ENCODE measurements at regions not wholly inside any gene's neighbourhood (a gene's known extent, or its start where the extent isn't known, plus 50 kb on each side); places are given as distances from the start of the nearest gene placed in this dataset.

DNA sequence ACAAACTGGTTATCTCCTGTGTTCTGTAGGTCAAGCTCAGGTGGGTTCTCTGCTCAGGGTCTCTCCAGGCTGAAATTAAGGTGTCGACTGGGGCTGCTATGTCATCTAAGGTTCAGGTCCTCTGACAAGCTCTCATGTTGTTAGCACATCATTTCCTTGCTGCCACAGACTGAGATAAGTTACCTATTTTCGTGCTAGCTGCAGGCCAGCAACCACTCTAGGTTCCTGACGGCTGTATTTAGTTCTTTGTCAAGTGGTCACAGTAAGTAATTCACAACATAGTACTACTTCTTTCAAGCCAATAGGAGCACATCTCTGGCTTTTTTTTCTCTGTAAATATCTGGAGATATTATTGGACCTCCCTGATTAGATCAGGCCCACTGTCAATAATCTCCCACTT is 169.3 kb upstream of the CAND1 start:
- dilution Hi-C loops (cut with MboI; ENCODE audit: extremely low pct_ligation_motif_present, low sequenced_read_pairs), result no loop called here
- Histone ChIP-seq H3K27ac (ENCODE audit: control insufficient read depth, insufficient read depth, low read length) (no peak overlapping the region), H3K4me1 (ENCODE audit: control insufficient read depth, extremely low read depth, insufficient read depth, low read length) (peaks cover 20% of the 10 kb centered on the region), H3K4me2 (ENCODE audit: control insufficient read depth, extremely low read depth, insufficient read depth, low read depth, low read length) (no peak overlapping the region), H3K36me3 (ENCODE audit: control insufficient read depth in 2 of 2, extremely low read depth in 1 of 2, insufficient read depth in 2 of 2, low read length in 2 of 2) (no peaks in the 10 kb centered on the region), H3K4me3 (ENCODE audit: control insufficient read depth in 2 of 3, extremely low read depth in 1 of 3, insufficient read depth in 2 of 3, low read depth in 1 of 3, low read length in 3 of 3) (no peak overlapping the region), H4K20me1 (ENCODE audit: control insufficient read depth, extremely low read depth, insufficient read depth, low read length) (no peaks in the 10 kb centered on the region), H3K9me1 (ENCODE audit: control insufficient read depth, extremely low read depth, insufficient read depth, low read length) (no peaks in the 10 kb centered on the region), H3K9ac (ENCODE audit: control insufficient read depth, extremely low read depth, insufficient read depth, low read length) (no peak overlapping the region), H3K9me3 (ENCODE audit: control insufficient read depth, low read depth, low read length) (no peaks in the 10 kb centered on the region), H2AFZ (ENCODE audit: control insufficient read depth, low read length) (no peak overlapping the region), H3K79me2 (ENCODE audit: control insufficient read depth, insufficient read depth, low read length) (no peaks in the 10 kb centered on the region), H3K27me3 (ENCODE audit: control insufficient read depth, extremely low read depth, insufficient read depth, low read length) (no peaks in the 10 kb centered on the region)
- FAIRE-seq (no peak), DNase-seq (ENCODE audit: low read depth, low spot score) (no peak)
- TF ChIP-seq, protein P1, sequence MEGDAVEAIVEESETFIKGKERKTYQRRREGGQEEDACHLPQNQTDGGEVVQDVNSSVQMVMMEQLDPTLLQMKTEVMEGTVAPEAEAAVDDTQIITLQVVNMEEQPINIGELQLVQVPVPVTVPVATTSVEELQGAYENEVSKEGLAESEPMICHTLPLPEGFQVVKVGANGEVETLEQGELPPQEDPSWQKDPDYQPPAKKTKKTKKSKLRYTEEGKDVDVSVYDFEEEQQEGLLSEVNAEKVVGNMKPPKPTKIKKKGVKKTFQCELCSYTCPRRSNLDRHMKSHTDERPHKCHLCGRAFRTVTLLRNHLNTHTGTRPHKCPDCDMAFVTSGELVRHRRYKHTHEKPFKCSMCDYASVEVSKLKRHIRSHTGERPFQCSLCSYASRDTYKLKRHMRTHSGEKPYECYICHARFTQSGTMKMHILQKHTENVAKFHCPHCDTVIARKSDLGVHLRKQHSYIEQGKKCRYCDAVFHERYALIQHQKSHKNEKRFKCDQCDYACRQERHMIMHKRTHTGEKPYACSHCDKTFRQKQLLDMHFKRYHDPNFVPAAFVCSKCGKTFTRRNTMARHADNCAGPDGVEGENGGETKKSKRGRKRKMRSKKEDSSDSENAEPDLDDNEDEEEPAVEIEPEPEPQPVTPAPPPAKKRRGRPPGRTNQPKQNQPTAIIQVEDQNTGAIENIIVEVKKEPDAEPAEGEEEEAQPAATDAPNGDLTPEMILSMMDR (optimal IDR thresholded peaks at IDR 0.05 in 1 of 3, IDR thresholded peaks at IDR 0.05 in 1 of 3, conservative IDR thresholded peaks at IDR 0.05 in 1 of 3; ENCODE audit: extremely low read depth in 1 of 3, insufficient read depth in 2 of 3, low read length in 3 of 3), result no peak
- TF ChIP-seq EZH2 (IDR thresholded peaks at IDR 0.05; ENCODE audit: low read length), result no peak

DNA sequence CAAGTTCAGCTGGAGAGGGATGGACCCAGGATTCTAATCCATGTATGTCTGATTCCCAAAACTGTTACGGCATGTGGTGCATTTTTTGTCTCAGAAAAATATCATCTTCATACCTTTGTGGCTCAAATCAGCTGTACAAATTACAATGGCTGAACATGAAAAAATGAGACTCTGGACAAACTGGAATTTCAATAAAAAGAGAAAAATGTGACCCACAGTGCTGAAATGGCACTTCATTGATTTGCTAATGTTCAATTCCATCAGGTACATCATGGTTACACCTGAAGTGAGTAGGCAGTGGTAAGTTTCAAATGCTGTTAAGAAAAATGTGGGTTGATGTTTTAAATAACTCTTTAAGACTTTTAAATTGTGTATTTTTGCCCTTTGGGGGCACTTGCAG is 165.6 kb upstream of the CAND1 start:
- no peak overlapping the region for H3K27ac ChIP-seq (ENCODE audit: control insufficient read depth, insufficient read depth, low read length)
- H3K4me1 ChIP-seq (ENCODE audit: control insufficient read depth, extremely low read depth, insufficient read depth, low read length), result no peaks in the 10 kb centered on the region
- no peak overlapping the region for H2AFZ ChIP-seq (ENCODE audit: control insufficient read depth, low read length)
- no peak overlapping the region for H3K4me2 ChIP-seq (ENCODE audit: control insufficient read depth, extremely low read depth, insufficient read depth, low read depth, low read length)
- no peak overlapping the region for H3K4me3 ChIP-seq (ENCODE audit: control insufficient read depth in 2 of 3, extremely low read depth in 1 of 3, insufficient read depth in 2 of 3, low read depth in 1 of 3, low read length in 3 of 3)
- H3K9ac ChIP-seq (ENCODE audit: control insufficient read depth, extremely low read depth, insufficient read depth, low read length), result no peak overlapping the region
- FAIRE-seq (no peak), DNase-seq (ENCODE audit: low read depth, low spot score) (no peak)
- no peaks in the 10 kb centered on the region for H3K36me3 ChIP-seq (ENCODE audit: control insufficient read depth in 2 of 2, extremely low read depth in 1 of 2, insufficient read depth in 2 of 2, low read length in 2 of 2)
- no peaks in the 10 kb centered on the region for H3K9me3 ChIP-seq (ENCODE audit: control insufficient read depth, low read depth, low read length)
- no peaks in the 10 kb centered on the region for H3K79me2 ChIP-seq (ENCODE audit: control insufficient read depth, insufficient read depth, low read length)
- TF ChIP-seq, protein P1 (optimal IDR thresholded peaks at IDR 0.05 in 1 of 3, IDR thresholded peaks at IDR 0.05 in 1 of 3, conservative IDR thresholded peaks at IDR 0.05 in 1 of 3; ENCODE audit: extremely low read depth in 1 of 3, insufficient read depth in 2 of 3, low read length in 3 of 3), result no peak
- no peak for TF ChIP-seq EZH2 (IDR thresholded peaks at IDR 0.05; ENCODE audit: low read length)
- H4K20me1 ChIP-seq (ENCODE audit: control insufficient read depth, extremely low read depth, insufficient read depth, low read length), result no peaks in the 10 kb centered on the region
- H3K27me3 ChIP-seq (ENCODE audit: control insufficient read depth, extremely low read depth, insufficient read depth, low read length), result no peaks in the 10 kb centered on the region
- H3K9me1 ChIP-seq (ENCODE audit: control insufficient read depth, extremely low read depth, insufficient read depth, low read length), result no peaks in the 10 kb centered on the region
- dilution Hi-C loops (cut with MboI; ENCODE audit: extremely low pct_ligation_motif_present, low sequenced_read_pairs), result no loop called here

Data from keratinocyte (primary cell).